Endothelial cell of umbilical vein (primary cell): ENCODE measurements at regions not wholly inside any gene's neighbourhood (a gene's known extent, or its start where the extent isn't known, plus 50 kb on each side); places are given as distances from the start of the nearest gene placed in this dataset.

Experiments
- BruUV-seq: library from RNA; stranded (reverse); fragments of 400-500 nt; replicated peaks from 2 replicates; lab custom pipeline; 2021; lab: Mats Ljungman, UMichigan
- CTCF ChIA-PET: fragments of 300-600, 350-600 bp; sonication (Branson Sonifier 250); formaldehyde crosslinking; loops from one replicate; lab custom pipeline; 2021; ENCODE audit warnings: antibody characterized with exemption, inconsistent platforms; lab: Charles Lee
- POLR2A ChIA-PET: fragments of 300-600, 350-600 bp; sonication (Branson Sonifier 250); formaldehyde crosslinking; loops from one replicate; lab custom pipeline; 2021; ENCODE audit warnings: antibody characterized with exemption, inconsistent platforms; lab: Charles Lee
- DNase-seq: peaks from one replicate; pipeline ENCODE4 v3.0.0-alpha.2; 2011; ENCODE audit warnings: low read depth, low spot score
- FAIRE-seq: peaks from 2 replicates; lab custom pipeline; 2011; peaks lifted over from hg19 to GRCh38; lab: Jason Lieb, UNC
- H2AFZ ChIP-seq: 2 replicates; pipeline ENCODE4 v1.6.0; 2012; ENCODE audit warnings: low read depth, low read length, control low read depth, inconsistent platforms
- H3K27ac ChIP-seq: 2 replicates; pipeline ENCODE4 v1.5.1; 2011; ENCODE audit warnings: low read depth, mild to moderate bottlenecking, control low read depth, low read length, moderate library complexity; ENCODE audit not compliant: insufficient read depth
- H3K27me3 ChIP-seq, 2 experiments: 2 replicates each; pipeline versions ENCODE4 v1.6.0 to v1.6.1; 2011; ENCODE audit warnings: low read length in 2 of 2, mixed read lengths in 1 of 2; ENCODE audit not compliant: control insufficient read depth in 2 of 2, insufficient read depth in 2 of 2
- H3K36me3 ChIP-seq, 2 experiments: 2 replicates in 1 of 2; 3 replicates in 1 of 2; pipeline ENCODE4 v1.5.1; 2011; ENCODE audit warnings: low read length in 2 of 2, mild to moderate bottlenecking in 1 of 2, moderate library complexity in 1 of 2; ENCODE audit not compliant: control insufficient read depth in 2 of 2, insufficient read depth in 2 of 2; ENCODE audit errors: extremely low read depth in 1 of 2
- H3K4me1 ChIP-seq: 3 replicates; pipeline ENCODE4 v1.5.1; 2011; ENCODE audit warnings: mild to moderate bottlenecking, low read length; ENCODE audit not compliant: control insufficient read depth, insufficient read depth; ENCODE audit errors: extremely low read depth
- H3K4me2 ChIP-seq: 2 replicates; pipeline ENCODE4 v1.6.1; 2011; ENCODE audit warnings: low read length, control low read depth, mixed read lengths; ENCODE audit not compliant: insufficient read depth
- H3K4me3 ChIP-seq, 3 experiments: fragments of 200-600 bp in 1 of 3; sonication (generic), shearing (Covaris generic) in 1 of 3; replicated peaks in 1 of 3; 2 replicates each; pipeline ENCODE4 v1.5.1; 2011 to 2016; ENCODE audit warnings: control low read depth in 3 of 3, low read length in 3 of 3, mild to moderate bottlenecking in 2 of 3, inconsistent platforms in 1 of 3, low read depth in 1 of 3, moderate library complexity in 1 of 3; ENCODE audit not compliant: insufficient read depth in 1 of 3
- H3K79me2 ChIP-seq: 2 replicates; pipeline ENCODE4 v1.6.0; 2012; ENCODE audit warnings: low read length, inconsistent platforms; ENCODE audit not compliant: control insufficient read depth, insufficient read depth
- H3K9ac ChIP-seq: replicated peaks from 2 replicates; pipeline ENCODE3; 2011; ENCODE audit warnings: low read length, control low read depth; ENCODE audit not compliant: insufficient read depth; ENCODE audit errors: extremely low read depth
- H3K9me1 ChIP-seq: replicated peaks from 3 replicates; pipeline ENCODE4 v1.6.0; 2011; ENCODE audit warnings: mild to moderate bottlenecking, low read length; ENCODE audit not compliant: control insufficient read depth, insufficient read depth; ENCODE audit errors: extremely low read depth
- H3K9me3 ChIP-seq: replicated peaks from 2 replicates; pipeline ENCODE4 v1.5.1; 2012; ENCODE audit warnings: low read length, inconsistent platforms; ENCODE audit not compliant: control insufficient read depth, insufficient read depth
- H4K20me1 ChIP-seq: replicated peaks from 2 replicates; pipeline ENCODE3; 2011; ENCODE audit warnings: mild to moderate bottlenecking, low read length; ENCODE audit not compliant: control insufficient read depth, insufficient read depth; ENCODE audit errors: extremely low read depth
- EZH2 ChIP-seq: IDR thresholded peaks from 2 replicates; pipeline ENCODE4 v1.6.1; 2012; ENCODE audit warnings: borderline replicate concordance, low read depth, mild to moderate bottlenecking, moderate library complexity, low read length, inconsistent platforms; ENCODE audit not compliant: severe bottlenecking
- FOS ChIP-seq: IDR thresholded peaks from 2 replicates; pipeline ENCODE4 v1.6.1; 2011; ENCODE audit warnings: mild to moderate bottlenecking, low read length, moderate library complexity, borderline replicate concordance; ENCODE audit not compliant: insufficient read depth
- GATA2 ChIP-seq: IDR thresholded peaks from 2 replicates; pipeline ENCODE4 v1.7.0; 2011; ENCODE audit warnings: low read depth, mild to moderate bottlenecking, moderate library complexity, mixed read lengths, low read length; ENCODE audit not compliant: insufficient read length, insufficient read depth
- JUN ChIP-seq: IDR thresholded peaks from 2 replicates; pipeline ENCODE4 v1.6.1; 2011; ENCODE audit warnings: borderline replicate concordance, low read depth; ENCODE audit not compliant: insufficient read length, insufficient read depth
- MAX ChIP-seq: IDR thresholded peaks from 2 replicates; pipeline ENCODE4 v1.6.1; 2011; ENCODE audit not compliant: insufficient read depth, insufficient read length
- MYC ChIP-seq: IDR thresholded peaks from one replicate; pipeline ENCODE4 v1.6.1; 2011; ENCODE audit warnings: mild to moderate bottlenecking, low read depth, low read length
- POLR2A ChIP-seq: IDR thresholded peaks from 2 replicates; pipeline ENCODE4 v1.6.1; 2012; ENCODE audit warnings: low read depth, mild to moderate bottlenecking, control low read depth, low read length
- POLR2AphosphoS5 ChIP-seq: IDR thresholded peaks from 2 replicates; pipeline ENCODE4 v1.6.1; 2012; ENCODE audit warnings: low read depth, mild to moderate bottlenecking, control low read depth, low read length, moderate library complexity; ENCODE audit not compliant: insufficient read depth
- dilution Hi-C: fragments of 300-500 bp; cut with MboI; formaldehyde crosslinking; loops from one replicate; pipeline ENCODE4 v1.15.0; 2019; ENCODE audit warnings: low sequenced_read_pairs; ENCODE audit not compliant: extremely low pct_ligation_motif_present
- intact Hi-C: fragments of 100-400 bp; cut with micrococcal nuclease; formaldehyde crosslinking; loops from one replicate; pipeline ENCODE4 v1.10.0; 2022
- TF ChIP-seq, protein P1 (sequence below), 2 donors: IDR thresholded peaks; 1 replicate in 1 of 2; 2 replicates in 1 of 2; pipeline ENCODE4 v1.5.1; 2011; ENCODE audit warnings: low read length in 2 of 2, mild to moderate bottlenecking in 2 of 2, moderate library complexity in 2 of 2, control low read depth in 1 of 2, inconsistent platforms in 1 of 2, low read depth in 1 of 2; ENCODE audit not compliant: insufficient read depth in 1 of 2; ENCODE audit errors: extremely low read depth in 1 of 2

DNA sequence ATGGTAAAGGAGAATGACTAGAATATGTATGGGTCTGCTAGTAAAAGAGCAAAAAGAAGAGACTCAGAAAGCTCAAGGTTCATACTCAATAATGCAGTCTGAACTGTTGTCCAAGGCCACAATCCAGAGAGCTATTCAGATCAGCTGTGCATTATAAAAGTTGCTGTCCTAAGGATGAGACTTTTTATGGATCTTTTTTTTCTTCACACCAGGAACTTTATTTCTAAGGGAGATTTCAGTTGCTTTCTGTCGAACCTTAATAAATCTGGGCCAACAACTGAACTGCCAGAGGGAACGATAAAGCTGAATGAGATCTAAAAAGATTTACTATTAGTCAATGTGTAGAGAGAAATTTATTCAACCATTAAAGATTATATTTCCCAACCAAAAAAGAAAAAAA is 948.3 kb upstream of the NOVA1 start:
- DNase-seq (no peak), FAIRE-seq (no peak)
- intact Hi-C loops, result no loop called here
- BruUV-seq, result no TSS peak
- ChIA-PET CTCF (no interaction called here), POLR2A (no interaction called here)
- Histone ChIP-seq H3K4me2 (no peak overlapping the region), H3K27me3 (no peaks in the 10 kb centered on the region), H3K79me2 (no peaks in the 10 kb centered on the region), H3K4me3 (no peak overlapping the region), H3K36me3 (no peaks in the 10 kb centered on the region), H3K4me1 (no peaks in the 10 kb centered on the region), H3K9me3 (no peaks in the 10 kb centered on the region), H3K9ac (no peak overlapping the region), H4K20me1 (no peaks in the 10 kb centered on the region), H2AFZ (no peak overlapping the region), H3K9me1 (no peaks in the 10 kb centered on the region), H3K27ac (no peak overlapping the region)
- dilution Hi-C loops, result no loop called here
- TF ChIP-seq FOS (no peak), MYC (no peak), EZH2 (no peak), JUN (no peak), POLR2AphosphoS5 (no peak), MAX (no peak), POLR2A (no peak), GATA2 (no peak)
- TF ChIP-seq, protein P1, sequence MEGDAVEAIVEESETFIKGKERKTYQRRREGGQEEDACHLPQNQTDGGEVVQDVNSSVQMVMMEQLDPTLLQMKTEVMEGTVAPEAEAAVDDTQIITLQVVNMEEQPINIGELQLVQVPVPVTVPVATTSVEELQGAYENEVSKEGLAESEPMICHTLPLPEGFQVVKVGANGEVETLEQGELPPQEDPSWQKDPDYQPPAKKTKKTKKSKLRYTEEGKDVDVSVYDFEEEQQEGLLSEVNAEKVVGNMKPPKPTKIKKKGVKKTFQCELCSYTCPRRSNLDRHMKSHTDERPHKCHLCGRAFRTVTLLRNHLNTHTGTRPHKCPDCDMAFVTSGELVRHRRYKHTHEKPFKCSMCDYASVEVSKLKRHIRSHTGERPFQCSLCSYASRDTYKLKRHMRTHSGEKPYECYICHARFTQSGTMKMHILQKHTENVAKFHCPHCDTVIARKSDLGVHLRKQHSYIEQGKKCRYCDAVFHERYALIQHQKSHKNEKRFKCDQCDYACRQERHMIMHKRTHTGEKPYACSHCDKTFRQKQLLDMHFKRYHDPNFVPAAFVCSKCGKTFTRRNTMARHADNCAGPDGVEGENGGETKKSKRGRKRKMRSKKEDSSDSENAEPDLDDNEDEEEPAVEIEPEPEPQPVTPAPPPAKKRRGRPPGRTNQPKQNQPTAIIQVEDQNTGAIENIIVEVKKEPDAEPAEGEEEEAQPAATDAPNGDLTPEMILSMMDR (IDR thresholded peaks at IDR 0.05; ENCODE audit: extremely low read depth in 1 of 2, insufficient read depth in 1 of 2, low read depth in 1 of 2, low read length in 2 of 2), result no peak
